ENCODE measurements at regions not wholly inside any gene's neighbourhood (a gene's known extent, or its start where the extent isn't known, plus 50 kb on each side); places are given as distances from the start of the nearest gene placed in this dataset.

- TF ChIP-seq DPF2 (IDR thresholded peaks at IDR 0.05) (no peak), MEF2A (IDR thresholded peaks at IDR 0.05; ENCODE audit: insufficient read depth, low read depth, low read length) (no peak), POLR2AphosphoS5 (IDR thresholded peaks at IDR 0.05; ENCODE audit: low read length) (no peak), ATF2 (IDR thresholded peaks at IDR 0.05; ENCODE audit: low read length) (no peak), CHD2 (IDR thresholded peaks at IDR 0.05; ENCODE audit: borderline replicate concordance, low read depth, low read length) (no peak), POLR2A (IDR thresholded peaks at IDR 0.05; ENCODE audit: low read depth, low read length) (no peak), ZNF217 (IDR thresholded peaks at IDR 0.05) (no peak), ETV6 (conservative IDR thresholded peaks at IDR 0.05 in 1 of 2, IDR thresholded peaks at IDR 0.05 in 1 of 2; ENCODE audit: borderline replicate concordance in 1 of 2, low read depth in 1 of 2) (no peak), REST (IDR thresholded peaks at IDR 0.05; ENCODE audit: low read depth, low read length) (no peak), TCF12 (IDR thresholded peaks at IDR 0.05; ENCODE audit: low read depth, low read length) (no peak), JUND (IDR thresholded peaks at IDR 0.05; ENCODE audit: low read depth, low read length) (no peak)
- TF ChIP-seq, protein P1, sequence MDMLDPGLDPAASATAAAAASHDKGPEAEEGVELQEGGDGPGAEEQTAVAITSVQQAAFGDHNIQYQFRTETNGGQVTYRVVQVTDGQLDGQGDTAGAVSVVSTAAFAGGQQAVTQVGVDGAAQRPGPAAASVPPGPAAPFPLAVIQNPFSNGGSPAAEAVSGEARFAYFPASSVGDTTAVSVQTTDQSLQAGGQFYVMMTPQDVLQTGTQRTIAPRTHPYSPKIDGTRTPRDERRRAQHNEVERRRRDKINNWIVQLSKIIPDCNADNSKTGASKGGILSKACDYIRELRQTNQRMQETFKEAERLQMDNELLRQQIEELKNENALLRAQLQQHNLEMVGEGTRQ (IDR thresholded peaks at IDR 0.05; ENCODE audit: borderline replicate concordance, low read depth, low read length) = no peak
- TF ChIP-seq, protein P2, sequence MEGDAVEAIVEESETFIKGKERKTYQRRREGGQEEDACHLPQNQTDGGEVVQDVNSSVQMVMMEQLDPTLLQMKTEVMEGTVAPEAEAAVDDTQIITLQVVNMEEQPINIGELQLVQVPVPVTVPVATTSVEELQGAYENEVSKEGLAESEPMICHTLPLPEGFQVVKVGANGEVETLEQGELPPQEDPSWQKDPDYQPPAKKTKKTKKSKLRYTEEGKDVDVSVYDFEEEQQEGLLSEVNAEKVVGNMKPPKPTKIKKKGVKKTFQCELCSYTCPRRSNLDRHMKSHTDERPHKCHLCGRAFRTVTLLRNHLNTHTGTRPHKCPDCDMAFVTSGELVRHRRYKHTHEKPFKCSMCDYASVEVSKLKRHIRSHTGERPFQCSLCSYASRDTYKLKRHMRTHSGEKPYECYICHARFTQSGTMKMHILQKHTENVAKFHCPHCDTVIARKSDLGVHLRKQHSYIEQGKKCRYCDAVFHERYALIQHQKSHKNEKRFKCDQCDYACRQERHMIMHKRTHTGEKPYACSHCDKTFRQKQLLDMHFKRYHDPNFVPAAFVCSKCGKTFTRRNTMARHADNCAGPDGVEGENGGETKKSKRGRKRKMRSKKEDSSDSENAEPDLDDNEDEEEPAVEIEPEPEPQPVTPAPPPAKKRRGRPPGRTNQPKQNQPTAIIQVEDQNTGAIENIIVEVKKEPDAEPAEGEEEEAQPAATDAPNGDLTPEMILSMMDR (IDR thresholded peaks at IDR 0.05 in 2 of 3, conservative IDR thresholded peaks at IDR 0.05 in 1 of 3; ENCODE audit: control insufficient read depth in 2 of 3, extremely low read depth in 1 of 3, insufficient read depth in 1 of 3, low read depth in 3 of 3, low read length in 3 of 3) = no peak
These were observed 269.5 kb upstream of the MSX2 start for GRCh38 chr5:174454890-174455289.

Data from GM12878 (cell line).